Testis (tissue), 2 donors: ENCODE measurements at regions not wholly inside any gene's neighbourhood (a gene's known extent, or its start where the extent isn't known, plus 50 kb on each side); places are given as distances from the start of the nearest gene placed in this dataset.

Experiments
- POLR2A ChIP-seq: fragments of 450-650 bp; IDR thresholded peaks from one replicate; pipeline ENCODE4 v1.6.1; 2017; ENCODE audit warnings: antibody characterized with exemption, mild to moderate bottlenecking, moderate library complexity
- TF ChIP-seq, protein P1 (sequence below), 3 experiments: fragments of 450-650 bp in 2 of 3; fragments of 200-600 bp in 1 of 3; sonication (generic) in 1 of 3; IDR thresholded peaks; one replicate each; pipeline ENCODE4 v1.5.1; 2016 to 2019; ENCODE audit warnings: antibody characterized with exemption in 3 of 3, mild to moderate bottlenecking in 2 of 3, moderate library complexity in 1 of 3

DNA sequence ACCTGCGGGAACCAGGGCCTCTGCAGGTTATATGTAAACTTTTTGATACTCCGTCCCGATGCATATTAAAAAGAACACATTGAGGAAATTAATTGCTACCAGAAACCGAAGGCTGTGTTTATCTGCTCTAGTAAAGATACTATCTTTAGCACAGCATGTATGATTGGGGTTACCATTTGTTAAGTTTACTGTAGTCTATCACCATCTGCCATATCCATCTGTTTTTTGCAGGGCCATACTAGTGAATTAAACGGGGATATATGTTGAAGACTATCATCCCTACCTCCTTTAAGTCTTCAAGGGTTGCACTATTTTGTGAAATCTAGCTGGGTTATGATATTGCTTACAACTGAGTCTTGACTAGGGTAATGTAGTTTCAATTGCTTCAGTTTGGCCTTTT lies 597.0 kb downstream of the SQOR start:
- TF ChIP-seq, protein P1, sequence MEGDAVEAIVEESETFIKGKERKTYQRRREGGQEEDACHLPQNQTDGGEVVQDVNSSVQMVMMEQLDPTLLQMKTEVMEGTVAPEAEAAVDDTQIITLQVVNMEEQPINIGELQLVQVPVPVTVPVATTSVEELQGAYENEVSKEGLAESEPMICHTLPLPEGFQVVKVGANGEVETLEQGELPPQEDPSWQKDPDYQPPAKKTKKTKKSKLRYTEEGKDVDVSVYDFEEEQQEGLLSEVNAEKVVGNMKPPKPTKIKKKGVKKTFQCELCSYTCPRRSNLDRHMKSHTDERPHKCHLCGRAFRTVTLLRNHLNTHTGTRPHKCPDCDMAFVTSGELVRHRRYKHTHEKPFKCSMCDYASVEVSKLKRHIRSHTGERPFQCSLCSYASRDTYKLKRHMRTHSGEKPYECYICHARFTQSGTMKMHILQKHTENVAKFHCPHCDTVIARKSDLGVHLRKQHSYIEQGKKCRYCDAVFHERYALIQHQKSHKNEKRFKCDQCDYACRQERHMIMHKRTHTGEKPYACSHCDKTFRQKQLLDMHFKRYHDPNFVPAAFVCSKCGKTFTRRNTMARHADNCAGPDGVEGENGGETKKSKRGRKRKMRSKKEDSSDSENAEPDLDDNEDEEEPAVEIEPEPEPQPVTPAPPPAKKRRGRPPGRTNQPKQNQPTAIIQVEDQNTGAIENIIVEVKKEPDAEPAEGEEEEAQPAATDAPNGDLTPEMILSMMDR (IDR thresholded peaks at IDR 0.05), result no peak
- TF ChIP-seq POLR2A, result no peak
